ENCODE measurements at regions not wholly inside any gene's neighbourhood (a gene's known extent, or its start where the extent isn't known, plus 50 kb on each side); places are given as distances from the start of the nearest gene placed in this dataset.

DNA sequence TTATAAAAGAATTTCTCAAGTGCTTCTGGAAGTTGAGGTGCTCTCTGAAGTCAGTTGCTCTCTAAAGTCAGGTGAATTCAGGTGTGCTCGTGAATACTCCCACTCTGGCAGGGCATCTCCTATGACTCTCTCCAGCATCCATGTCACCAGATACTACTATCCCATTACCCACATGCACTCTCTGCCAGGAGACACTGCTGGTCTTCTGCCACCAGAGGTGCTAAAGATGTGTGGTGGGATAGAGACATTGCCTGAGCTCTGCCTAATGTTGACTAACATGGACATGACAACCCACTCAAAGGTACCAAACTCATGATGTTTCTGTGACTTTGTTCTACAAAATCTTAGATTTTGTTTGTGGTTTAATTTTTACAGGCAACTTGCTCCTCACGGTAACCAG, 106.4 kb upstream of the HNRNPA3 start:
- peak; percentile 69; the same call in 2 of the 3 replicates for ATAC-seq
- TF ChIP-seq ZNF565 (CRISPR knock-in tag; conservative IDR thresholded peaks at IDR 0.05; ENCODE audit: low read depth) (no peak), ARNTL (CRISPR knock-in tag; IDR thresholded peaks at IDR 0.05; ENCODE audit: borderline replicate concordance, low read depth) (no peak), ESRRG (CRISPR knock-in tag; IDR thresholded peaks at IDR 0.05) (no peak), CSDC2 (CRISPR knock-in tag; IDR thresholded peaks at IDR 0.05) (no peak), OSR1 (CRISPR knock-in tag; IDR thresholded peaks at IDR 0.05) (no peak), GLIS3 (CRISPR knock-in tag; IDR thresholded peaks at IDR 0.05) (no peak)

DNA sequence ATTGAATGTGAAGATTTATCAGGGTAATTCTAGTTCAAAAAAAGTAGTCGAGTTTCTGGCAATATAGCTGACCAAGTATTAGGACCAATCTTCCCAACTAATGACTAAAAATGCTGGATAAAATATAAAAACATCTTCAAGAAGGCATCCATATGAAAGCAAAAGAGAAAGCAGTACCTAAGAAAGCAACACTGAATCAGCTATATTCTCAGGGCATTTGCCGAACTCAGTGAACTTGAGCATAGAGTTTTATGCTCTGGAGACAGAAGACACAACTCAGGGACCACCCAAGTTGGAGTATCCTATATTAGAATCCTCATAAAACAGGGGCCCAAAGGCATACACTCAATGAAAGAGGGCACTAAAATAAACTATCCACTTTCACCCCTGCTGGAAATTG, 103.7 kb upstream of the HNRNPA3 start:
- TF ChIP-seq, protein P1, sequence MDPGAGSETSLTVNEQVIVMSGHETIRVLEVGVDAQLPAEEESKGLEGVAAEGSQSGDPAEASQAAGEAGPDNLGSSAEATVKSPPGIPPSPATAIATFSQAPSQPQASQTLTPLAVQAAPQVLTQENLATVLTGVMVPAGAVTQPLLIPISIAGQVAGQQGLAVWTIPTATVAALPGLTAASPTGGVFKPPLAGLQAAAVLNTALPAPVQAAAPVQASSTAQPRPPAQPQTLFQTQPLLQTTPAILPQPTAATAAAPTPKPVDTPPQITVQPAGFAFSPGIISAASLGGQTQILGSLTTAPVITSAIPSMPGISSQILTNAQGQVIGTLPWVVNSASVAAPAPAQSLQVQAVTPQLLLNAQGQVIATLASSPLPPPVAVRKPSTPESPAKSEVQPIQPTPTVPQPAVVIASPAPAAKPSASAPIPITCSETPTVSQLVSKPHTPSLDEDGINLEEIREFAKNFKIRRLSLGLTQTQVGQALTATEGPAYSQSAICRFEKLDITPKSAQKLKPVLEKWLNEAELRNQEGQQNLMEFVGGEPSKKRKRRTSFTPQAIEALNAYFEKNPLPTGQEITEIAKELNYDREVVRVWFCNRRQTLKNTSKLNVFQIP (CRISPR knock-in tag; IDR thresholded peaks at IDR 0.05; ENCODE audit: borderline replicate concordance, low read depth), result no peak
- TF ChIP-seq BACH2 (CRISPR knock-in tag; IDR thresholded peaks at IDR 0.05; ENCODE audit: borderline replicate concordance) (no peak), ZNF565 (CRISPR knock-in tag; conservative IDR thresholded peaks at IDR 0.05; ENCODE audit: low read depth) (no peak), GLIS3 (CRISPR knock-in tag; IDR thresholded peaks at IDR 0.05) (no peak), CSDC2 (CRISPR knock-in tag; IDR thresholded peaks at IDR 0.05) (no peak), ISL1 (CRISPR knock-in tag; IDR thresholded peaks at IDR 0.05) (no peak), TOX (CRISPR knock-in tag; IDR thresholded peaks at IDR 0.05; ENCODE audit: borderline replicate concordance) (no peak)
- TF ChIP-seq, protein P2, sequence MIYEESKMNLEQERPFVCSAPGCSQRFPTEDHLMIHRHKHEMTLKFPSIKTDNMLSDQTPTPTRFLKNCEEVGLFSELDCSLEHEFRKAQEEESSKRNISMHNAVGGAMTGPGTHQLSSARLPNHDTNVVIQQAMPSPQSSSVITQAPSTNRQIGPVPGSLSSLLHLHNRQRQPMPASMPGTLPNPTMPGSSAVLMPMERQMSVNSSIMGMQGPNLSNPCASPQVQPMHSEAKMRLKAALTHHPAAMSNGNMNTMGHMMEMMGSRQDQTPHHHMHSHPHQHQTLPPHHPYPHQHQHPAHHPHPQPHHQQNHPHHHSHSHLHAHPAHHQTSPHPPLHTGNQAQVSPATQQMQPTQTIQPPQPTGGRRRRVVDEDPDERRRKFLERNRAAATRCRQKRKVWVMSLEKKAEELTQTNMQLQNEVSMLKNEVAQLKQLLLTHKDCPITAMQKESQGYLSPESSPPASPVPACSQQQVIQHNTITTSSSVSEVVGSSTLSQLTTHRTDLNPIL (CRISPR knock-in tag; IDR thresholded peaks at IDR 0.05; ENCODE audit: low read depth), result no peak
- TF ChIP-seq, protein P3, sequence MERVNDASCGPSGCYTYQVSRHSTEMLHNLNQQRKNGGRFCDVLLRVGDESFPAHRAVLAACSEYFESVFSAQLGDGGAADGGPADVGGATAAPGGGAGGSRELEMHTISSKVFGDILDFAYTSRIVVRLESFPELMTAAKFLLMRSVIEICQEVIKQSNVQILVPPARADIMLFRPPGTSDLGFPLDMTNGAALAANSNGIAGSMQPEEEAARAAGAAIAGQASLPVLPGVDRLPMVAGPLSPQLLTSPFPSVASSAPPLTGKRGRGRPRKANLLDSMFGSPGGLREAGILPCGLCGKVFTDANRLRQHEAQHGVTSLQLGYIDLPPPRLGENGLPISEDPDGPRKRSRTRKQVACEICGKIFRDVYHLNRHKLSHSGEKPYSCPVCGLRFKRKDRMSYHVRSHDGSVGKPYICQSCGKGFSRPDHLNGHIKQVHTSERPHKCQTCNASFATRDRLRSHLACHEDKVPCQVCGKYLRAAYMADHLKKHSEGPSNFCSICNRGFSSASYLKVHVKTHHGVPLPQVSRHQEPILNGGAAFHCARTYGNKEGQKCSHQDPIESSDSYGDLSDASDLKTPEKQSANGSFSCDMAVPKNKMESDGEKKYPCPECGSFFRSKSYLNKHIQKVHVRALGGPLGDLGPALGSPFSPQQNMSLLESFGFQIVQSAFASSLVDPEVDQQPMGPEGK (CRISPR knock-in tag; IDR thresholded peaks at IDR 0.05; ENCODE audit: borderline replicate concordance), result no peak
- ATAC-seq, result no peak

DNA sequence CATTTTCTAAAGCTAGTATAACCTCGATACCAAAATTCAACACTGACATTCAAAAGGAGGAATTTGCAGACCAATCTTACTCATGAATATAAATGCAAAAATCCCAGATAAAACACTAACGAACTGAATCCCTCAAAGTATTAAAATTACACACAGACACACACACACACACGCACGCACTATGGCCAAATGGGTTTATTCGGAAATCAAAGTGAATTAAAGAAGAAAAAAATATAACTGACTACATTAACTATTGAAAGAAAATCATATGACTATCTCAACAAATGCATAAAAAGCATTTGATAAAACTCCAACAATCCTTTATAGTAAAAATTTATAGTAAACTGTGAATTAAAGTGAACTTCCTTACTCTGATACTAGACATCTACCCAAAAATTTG, 97.9 kb upstream of the HNRNPA3 start:
- ATAC-seq, result no peak
- TF ChIP-seq, protein P4, sequence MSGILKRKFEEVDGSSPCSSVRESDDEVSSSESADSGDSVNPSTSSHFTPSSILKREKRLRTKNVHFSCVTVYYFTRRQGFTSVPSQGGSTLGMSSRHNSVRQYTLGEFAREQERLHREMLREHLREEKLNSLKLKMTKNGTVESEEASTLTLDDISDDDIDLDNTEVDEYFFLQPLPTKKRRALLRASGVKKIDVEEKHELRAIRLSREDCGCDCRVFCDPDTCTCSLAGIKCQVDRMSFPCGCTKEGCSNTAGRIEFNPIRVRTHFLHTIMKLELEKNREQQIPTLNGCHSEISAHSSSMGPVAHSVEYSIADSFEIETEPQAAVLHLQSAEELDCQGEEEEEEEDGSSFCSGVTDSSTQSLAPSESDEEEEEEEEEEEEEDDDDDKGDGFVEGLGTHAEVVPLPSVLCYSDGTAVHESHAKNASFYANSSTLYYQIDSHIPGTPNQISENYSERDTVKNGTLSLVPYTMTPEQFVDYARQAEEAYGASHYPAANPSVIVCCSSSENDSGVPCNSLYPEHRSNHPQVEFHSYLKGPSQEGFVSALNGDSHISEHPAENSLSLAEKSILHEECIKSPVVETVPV (CRISPR knock-in tag; IDR thresholded peaks at IDR 0.05), result no peak
- TF ChIP-seq PPARA (CRISPR knock-in tag; IDR thresholded peaks at IDR 0.05; ENCODE audit: borderline replicate concordance) (no peak), GLIS3 (CRISPR knock-in tag; IDR thresholded peaks at IDR 0.05) (no peak), ZNF70 (CRISPR knock-in tag; IDR thresholded peaks at IDR 0.05) (no peak), ZFP3 (CRISPR knock-in tag; IDR thresholded peaks at IDR 0.05) (no peak), TCF4 (CRISPR knock-in tag; IDR thresholded peaks at IDR 0.05; ENCODE audit: borderline replicate concordance) (no peak), BACH2 (CRISPR knock-in tag; IDR thresholded peaks at IDR 0.05; ENCODE audit: borderline replicate concordance) (no peak), ZC3H10 (CRISPR knock-in tag; IDR thresholded peaks at IDR 0.05) (no peak), ARNTL (CRISPR knock-in tag; IDR thresholded peaks at IDR 0.05; ENCODE audit: borderline replicate concordance, low read depth) (no peak), ZNF8 (CRISPR knock-in tag; IDR thresholded peaks at IDR 0.05) (no peak)
- TF ChIP-seq, protein P1 (CRISPR knock-in tag; IDR thresholded peaks at IDR 0.05; ENCODE audit: borderline replicate concordance, low read depth), result no peak
- TF ChIP-seq, protein P5, sequence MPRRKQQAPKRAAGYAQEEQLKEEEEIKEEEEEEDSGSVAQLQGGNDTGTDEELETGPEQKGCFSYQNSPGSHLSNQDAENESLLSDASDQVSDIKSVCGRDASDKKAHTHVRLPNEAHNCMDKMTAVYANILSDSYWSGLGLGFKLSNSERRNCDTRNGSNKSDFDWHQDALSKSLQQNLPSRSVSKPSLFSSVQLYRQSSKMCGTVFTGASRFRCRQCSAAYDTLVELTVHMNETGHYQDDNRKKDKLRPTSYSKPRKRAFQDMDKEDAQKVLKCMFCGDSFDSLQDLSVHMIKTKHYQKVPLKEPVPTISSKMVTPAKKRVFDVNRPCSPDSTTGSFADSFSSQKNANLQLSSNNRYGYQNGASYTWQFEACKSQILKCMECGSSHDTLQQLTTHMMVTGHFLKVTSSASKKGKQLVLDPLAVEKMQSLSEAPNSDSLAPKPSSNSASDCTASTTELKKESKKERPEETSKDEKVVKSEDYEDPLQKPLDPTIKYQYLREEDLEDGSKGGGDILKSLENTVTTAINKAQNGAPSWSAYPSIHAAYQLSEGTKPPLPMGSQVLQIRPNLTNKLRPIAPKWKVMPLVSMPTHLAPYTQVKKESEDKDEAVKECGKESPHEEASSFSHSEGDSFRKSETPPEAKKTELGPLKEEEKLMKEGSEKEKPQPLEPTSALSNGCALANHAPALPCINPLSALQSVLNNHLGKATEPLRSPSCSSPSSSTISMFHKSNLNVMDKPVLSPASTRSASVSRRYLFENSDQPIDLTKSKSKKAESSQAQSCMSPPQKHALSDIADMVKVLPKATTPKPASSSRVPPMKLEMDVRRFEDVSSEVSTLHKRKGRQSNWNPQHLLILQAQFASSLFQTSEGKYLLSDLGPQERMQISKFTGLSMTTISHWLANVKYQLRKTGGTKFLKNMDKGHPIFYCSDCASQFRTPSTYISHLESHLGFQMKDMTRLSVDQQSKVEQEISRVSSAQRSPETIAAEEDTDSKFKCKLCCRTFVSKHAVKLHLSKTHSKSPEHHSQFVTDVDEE (CRISPR knock-in tag; IDR thresholded peaks at IDR 0.05), result no peak
- TF ChIP-seq, protein P2 (CRISPR knock-in tag; IDR thresholded peaks at IDR 0.05; ENCODE audit: low read depth), result no peak
